ENCODE measurements at regions not wholly inside any gene's neighbourhood (a gene's known extent, or its start where the extent isn't known, plus 50 kb on each side); places are given as distances from the start of the nearest gene placed in this dataset.

GRCh38 chr7:54827734-54828133, 68.7 kb upstream of the SEC61G start:
- H2BK120ac ChIP-seq (ENCODE audit: low read depth, low read length) = no peak overlapping the region
- H2AK9ac ChIP-seq (replicated peaks; ENCODE audit: low read depth, low read length, poor library complexity) = no peak overlapping the region
- no peak overlapping the region for H3K9ac ChIP-seq (ENCODE audit: low read depth, low read length)
- H2BK15ac ChIP-seq (ENCODE audit: low read depth, low read length) = no peak overlapping the region
- intact Hi-C loops (cut with micrococcal nuclease) = no loop called here
- no peak overlapping the region for H2BK5ac ChIP-seq (ENCODE audit: low read depth, low read length, poor library complexity, severe bottlenecking)
- ChIA-PET POLR2A (ENCODE audit: unreplicated experiment) (interaction anchor here (0.6 kb wide), 1 partner anchor 105 kb away, joined by 4 read pairs; no protein-coding TSS in a partner anchor), CTCF (interaction anchor here (0.6 to 1.7 kb wide), 2 partner anchors 14 to 101 kb away, joined by 4 read pairs; no protein-coding TSS in a partner anchor)
- no peaks in the 10 kb centered on the region for H3K36me3 ChIP-seq (ENCODE audit: control insufficient read depth, insufficient read depth, low read length)
- H3K56ac ChIP-seq (ENCODE audit: extremely low read depth, insufficient read depth, low read length) = no peak overlapping the region
- H3K4me3 ChIP-seq (ENCODE audit: insufficient read depth, low read depth, low read length) = no peak overlapping the region
- no peak overlapping the region for H3K27ac ChIP-seq (ENCODE audit: insufficient read depth, low read length)
- no peak overlapping the region for H2AK5ac ChIP-seq (ENCODE audit: low read depth, low read length)
- peaks cover 8% of the 10 kb centered on the region for H3K4me1 ChIP-seq (ENCODE audit: control insufficient read depth, insufficient read depth, low read length)
- no peak overlapping the region for H3K23ac ChIP-seq (ENCODE audit: low read depth, low read length)
- no peak overlapping the region for H4K91ac ChIP-seq (ENCODE audit: insufficient read depth, low read depth, low read length)
- no peaks in the 10 kb centered on the region for H3K79me1 ChIP-seq (ENCODE audit: low read depth in 1 of 2, low read length in 2 of 2)
- H4K20me1 ChIP-seq (ENCODE audit: insufficient read depth, low read length) = no peaks in the 10 kb centered on the region
- WGBS, 2 experiments (ENCODE audit: extremely low coverage in 2 of 2, insufficient read length in 1 of 2) = no CpG with 5 or more reads among the region's 4 CpGs
- BruUV-seq (replicated peaks) = no TSS peak
- no peak overlapping the region for H3K4me2 ChIP-seq (ENCODE audit: low read depth, low read length)
- peaks cover 4% of the 10 kb centered on the region; the same call in 1 of the 2 replicates for H3K9me3 ChIP-seq (ENCODE audit: control insufficient read depth, insufficient read depth, low read length)
- H3K9me1 ChIP-seq (ENCODE audit: insufficient read depth, low read length) = peaks cover 5% of the 10 kb centered on the region; the same call in 1 of the 2 replicates
- in situ Hi-C loops (cut with MboI; ENCODE audit: low sequenced_read_pairs) = no loop called here
- H3K14ac ChIP-seq (replicated peaks; ENCODE audit: low read depth, low read length) = no peak overlapping the region
- no peaks in the 10 kb centered on the region for H3K27me3 ChIP-seq (ENCODE audit: control insufficient read depth, insufficient read depth, low read length)
- ATAC-seq (ENCODE audit: low read depth) (no peak), DNase-seq (no peak)
- H2AFZ ChIP-seq (replicated peaks; ENCODE audit: low read length, poor library complexity) = no peak overlapping the region
- no peak overlapping the region for H2BK20ac ChIP-seq (ENCODE audit: low read depth, low read length)
- TF ChIP-seq CHD1 (IDR thresholded peaks at IDR 0.05; ENCODE audit: low read depth, low read length) (no peak), NFE2L2 (IDR thresholded peaks at IDR 0.05; ENCODE audit: low read depth, low read length) (no peak)
- dilution Hi-C loops (cut with HindIII; ENCODE audit: low sequenced_read_pairs, unreplicated experiment) = no loop called here
- H4K8ac ChIP-seq (ENCODE audit: low read depth in 2 of 2, low read length in 2 of 2) = no peak overlapping the region
- no peak overlapping the region for H4K5ac ChIP-seq (ENCODE audit: low read depth, low read length)
- no peak overlapping the region for H3K4ac ChIP-seq (ENCODE audit: low read depth, low read length)
- H3K18ac ChIP-seq (ENCODE audit: low read depth, low read length) = no peak overlapping the region

Data from IMR-90 (cell line).